Activated CD8-positive, alpha-beta memory T cell treated with anti-CD3 and anti-CD28 coated beads, Interleukin-2, amount 10 ng/mL, durations not matched to agents 7 days and 5 days (primary cell): ENCODE measurements at regions not wholly inside any gene's neighbourhood (a gene's known extent, or its start where the extent isn't known, plus 50 kb on each side); places are given as distances from the start of the nearest gene placed in this dataset.
A peak's percentile ranks its signal among the peaks of the same experiment; 100 is the strongest.
"Not testable (repeated sequence)": the region's sequence is repeated elsewhere in the genome, so short reads cannot be mapped to it uniquely, and the experiment has no call there.

ENCODE experiments used
- ATAC-seq: fragments of 150-1000 bp; cut with Tn5 transposase; one replicate; pipeline ENCODE4 v1.10.0; 2021; ENCODE audit warnings: moderate library complexity
- CTCF ChIA-PET: fragments of 350-600 bp; sonication (Branson Sonifier 250); formaldehyde crosslinking; loops from one replicate; lab custom pipeline; 2021; ENCODE audit warnings: antibody characterized with exemption; lab: Charles Lee
- DNase-seq: peaks from one replicate; pipeline ENCODE4 v3.0.0-alpha.2; 2020
- H3K27ac Mint-ChIP-seq: one replicate; pipeline ENCODE4 v1.8.0; 2021; ENCODE audit warnings: mild to moderate bottlenecking, mixed read lengths
- H3K27me3 Mint-ChIP-seq: one replicate; pipeline ENCODE4 v1.8.0; 2021; ENCODE audit warnings: mixed read lengths
- H3K36me3 Mint-ChIP-seq: one replicate; pipeline ENCODE4 v1.8.0; 2021; ENCODE audit warnings: mild to moderate bottlenecking, mixed read lengths
- H3K4me1 Mint-ChIP-seq: one replicate; pipeline ENCODE4 v1.8.0; 2021; ENCODE audit warnings: mixed read lengths
- H3K4me3 Mint-ChIP-seq: one replicate; pipeline ENCODE4 v1.8.0; 2021; ENCODE audit warnings: mild to moderate bottlenecking, moderate library complexity, mixed read lengths
- H3K9me3 Mint-ChIP-seq: one replicate; pipeline ENCODE4 v1.8.0; 2022; ENCODE audit warnings: low read depth, mixed read lengths

DNA sequence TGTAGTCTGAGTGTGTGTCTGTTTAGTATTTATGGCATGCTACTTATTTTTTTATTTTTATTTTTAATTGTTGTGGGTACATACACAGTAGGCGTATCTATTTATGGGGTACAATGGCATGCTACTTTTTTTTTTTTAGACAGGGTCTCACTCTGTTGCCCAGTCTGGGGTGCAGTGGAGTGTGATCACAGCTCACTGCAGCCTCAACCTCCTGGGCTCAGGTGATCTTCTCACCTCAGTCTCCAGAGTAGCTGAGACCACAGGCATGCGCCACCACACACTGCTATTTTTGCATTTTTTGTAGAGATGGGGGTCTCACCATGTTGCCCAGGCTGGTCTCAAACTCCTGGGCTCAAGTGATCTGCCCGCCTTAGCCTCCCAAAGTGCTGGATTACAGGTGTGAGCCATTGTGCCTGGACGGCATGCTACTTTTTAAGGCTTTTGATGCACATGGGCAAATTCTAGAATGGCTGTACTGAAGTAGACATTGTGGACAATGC is 124.2 kb downstream of the KCNRG start:
- H3K27ac Mint-ChIP-seq = not testable (repeated sequence)

DNA sequence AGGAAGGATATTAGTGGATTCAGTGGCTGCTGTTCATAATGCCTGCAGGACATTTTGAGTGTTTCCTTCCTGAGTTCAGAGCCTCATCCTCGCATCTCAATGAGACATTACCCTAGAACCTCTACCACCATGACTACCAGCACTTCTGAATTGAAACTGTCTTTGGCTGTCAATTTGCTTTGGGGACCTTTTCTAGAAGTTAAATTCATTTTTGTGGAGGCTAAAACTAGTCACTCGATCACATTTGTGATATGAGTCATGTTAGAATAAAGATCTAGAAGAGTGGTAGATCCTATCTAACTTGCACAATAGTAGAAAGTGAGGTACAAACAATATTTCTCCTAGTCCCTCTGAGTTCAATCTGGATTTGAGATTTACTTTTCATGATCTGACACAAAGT is 124.9 kb downstream of the KCNRG start:
- H3K27ac Mint-ChIP-seq = no peak overlapping the region
- ATAC-seq = peak; percentile 36
- H3K9me3 Mint-ChIP-seq = no peaks in the 10 kb centered on the region
- H3K36me3 Mint-ChIP-seq = peaks cover 1% of the 10 kb centered on the region
- peaks cover 9% of the 10 kb centered on the region for H3K4me1 Mint-ChIP-seq
- no peak for DNase-seq
- H3K27me3 Mint-ChIP-seq = peaks cover 46% of the 10 kb centered on the region
- CTCF ChIA-PET = interaction anchor here (1.4 kb wide), 1 partner anchor 9 kb away, joined by 4 read pairs; no protein-coding TSS in a partner anchor
- H3K4me3 Mint-ChIP-seq = no peak overlapping the region

More for the DNA sequence above, 124.2 kb downstream of the KCNRG start:
- H3K27me3 Mint-ChIP-seq = peaks cover 53% of the 10 kb centered on the region
- ATAC-seq, H3K9me3 Mint-ChIP-seq, H3K4me1 Mint-ChIP-seq, H3K36me3 Mint-ChIP-seq, H3K4me3 Mint-ChIP-seq, DNase-seq, CTCF ChIA-PET: not testable (repeated sequence)

DNA sequence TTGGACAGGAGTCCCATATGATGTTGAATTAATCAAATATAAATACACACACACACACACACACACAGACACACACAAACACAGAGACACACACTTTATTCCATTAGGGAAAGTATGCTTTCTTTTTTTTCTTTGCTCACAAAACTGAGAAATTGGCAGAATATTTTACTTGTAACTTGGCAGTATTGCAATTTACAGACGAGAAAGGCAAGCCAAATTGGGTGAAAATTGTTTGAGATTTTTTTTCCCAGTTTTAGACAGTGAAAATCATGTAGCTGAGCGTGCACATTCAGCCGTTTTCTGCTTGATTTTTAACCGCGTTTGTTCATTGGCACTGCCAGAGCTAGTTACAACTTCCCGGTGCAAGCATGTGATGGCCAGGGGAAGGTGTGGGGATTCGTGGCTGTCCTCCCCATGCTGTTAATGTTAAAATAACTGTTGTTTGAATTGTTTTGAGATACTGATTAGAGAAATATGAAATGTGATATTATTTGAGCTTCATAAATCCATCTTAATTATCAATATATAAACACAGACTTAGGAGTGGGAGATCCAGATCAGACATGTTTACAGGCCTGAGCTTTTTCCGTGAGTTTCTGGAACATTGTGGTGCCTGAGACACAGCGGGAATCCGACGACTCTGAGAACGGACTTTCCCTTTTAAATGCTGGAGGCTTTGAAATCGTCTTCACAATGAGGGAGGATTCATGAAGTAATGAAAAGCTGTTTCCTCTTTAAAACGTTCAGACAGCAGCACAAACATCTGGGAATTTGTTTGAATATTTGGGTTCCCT is 125.5 kb downstream of the KCNRG start:
- Mint-ChIP-seq H3K27me3 (peaks cover 43% of the 10 kb centered on the region), H3K27ac (no peak overlapping the region), H3K9me3 (no peaks in the 10 kb centered on the region)

DNA sequence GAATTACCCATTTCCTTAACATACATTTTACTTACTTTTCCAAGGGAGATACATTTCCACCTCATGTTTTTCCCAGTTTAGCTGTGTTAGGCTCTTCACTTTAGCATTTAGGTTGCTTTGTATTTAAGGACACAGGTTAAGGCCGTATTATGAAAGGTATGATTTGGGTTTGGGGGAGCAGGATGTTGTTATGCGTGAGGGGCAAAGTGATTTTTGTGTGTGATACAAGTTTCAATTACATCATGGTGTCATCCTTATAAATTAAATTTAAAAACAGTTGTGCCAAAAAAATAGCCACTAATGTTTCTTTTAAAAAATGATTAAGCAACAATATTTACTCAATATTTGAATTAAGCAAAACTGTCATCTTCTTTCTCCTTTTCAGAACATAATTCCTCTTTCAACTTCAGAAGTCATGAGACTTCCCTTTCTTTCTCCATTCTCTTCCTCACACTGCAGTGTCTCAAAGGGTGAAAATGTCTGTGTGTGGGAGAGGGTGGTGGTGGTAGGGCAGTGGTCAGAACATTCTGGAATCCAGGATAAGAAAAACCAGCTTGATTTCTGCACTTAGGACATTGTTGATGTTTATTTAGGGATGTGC is 126.2 kb downstream of the KCNRG start:
- ATAC-seq (no peak), DNase-seq (no peak)
- H3K9me3 Mint-ChIP-seq = no peaks in the 10 kb centered on the region
- H3K4me3 Mint-ChIP-seq = no peak overlapping the region
- H3K36me3 Mint-ChIP-seq = no peaks in the 10 kb centered on the region
- peaks cover 47% of the 10 kb centered on the region for H3K27me3 Mint-ChIP-seq
- H3K27ac Mint-ChIP-seq = no peak overlapping the region
- CTCF ChIA-PET = interaction anchor here (1.4 kb wide), 1 partner anchor 8 kb away, joined by 4 read pairs; no protein-coding TSS in a partner anchor
- H3K4me1 Mint-ChIP-seq = peaks cover 9% of the 10 kb centered on the region

More for the DNA sequence above, 125.5 kb downstream of the KCNRG start:
- Mint-ChIP-seq H3K4me1 (peaks cover 9% of the 10 kb centered on the region), H3K4me3 (no peak overlapping the region), H3K36me3 (no peaks in the 10 kb centered on the region)
- CTCF ChIA-PET = interaction anchor here (1.4 kb wide), 1 partner anchor 9 kb away, joined by 4 read pairs; no protein-coding TSS in a partner anchor
- DNase-seq (no peak), ATAC-seq (no peak)

DNA sequence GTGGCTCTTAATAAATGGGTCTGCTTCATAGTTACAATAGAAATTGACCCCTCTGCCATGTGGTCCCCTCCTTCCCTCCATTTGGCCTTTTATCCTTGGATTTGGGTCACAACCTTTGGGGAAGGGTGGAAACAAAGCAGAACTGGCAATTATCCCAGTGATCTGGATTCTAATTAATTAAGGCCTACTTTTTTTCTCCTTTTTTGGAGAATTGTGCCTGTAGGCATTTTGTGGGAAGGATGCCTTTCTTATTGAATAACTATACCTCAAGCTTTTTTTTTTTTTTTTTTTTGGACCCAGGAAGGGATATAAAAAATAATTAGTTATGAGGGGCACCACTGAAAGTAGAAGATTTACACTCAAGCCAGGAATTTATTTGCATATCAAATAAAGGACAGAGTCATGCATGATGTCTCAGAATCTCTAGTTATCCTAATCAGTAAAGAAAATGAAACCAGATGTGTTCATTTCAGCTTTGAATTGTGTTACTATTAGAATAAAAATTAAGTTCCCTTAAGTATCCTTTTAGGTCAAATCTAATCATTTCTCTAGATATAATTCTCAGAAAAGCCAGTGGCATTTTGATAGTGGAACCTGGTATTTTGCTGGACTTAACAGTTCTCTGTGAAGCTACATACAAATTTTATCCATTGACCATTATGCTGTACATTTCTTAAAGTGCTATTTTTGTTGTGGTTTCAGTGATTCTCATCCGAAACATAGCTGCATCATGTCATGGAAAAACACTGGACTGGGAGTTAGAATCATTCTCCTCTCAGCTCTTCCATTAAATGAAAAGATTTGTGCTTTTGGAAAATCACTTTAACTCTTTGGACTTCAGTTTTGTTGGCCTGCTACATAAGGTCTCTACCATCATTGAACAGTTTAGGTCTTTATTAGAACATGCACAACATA is 129.3 kb downstream of the KCNRG start:
- no peak overlapping the region for H3K27ac Mint-ChIP-seq
- ATAC-seq (no peak), DNase-seq (no peak)
- CTCF ChIA-PET = no interaction called here
- H3K36me3 Mint-ChIP-seq = no peaks in the 10 kb centered on the region
- H3K4me1 Mint-ChIP-seq = peaks cover 9% of the 10 kb centered on the region
- H3K9me3 Mint-ChIP-seq = no peaks in the 10 kb centered on the region
- peaks cover 56% of the 10 kb centered on the region for H3K27me3 Mint-ChIP-seq
- no peak overlapping the region for H3K4me3 Mint-ChIP-seq

DNA sequence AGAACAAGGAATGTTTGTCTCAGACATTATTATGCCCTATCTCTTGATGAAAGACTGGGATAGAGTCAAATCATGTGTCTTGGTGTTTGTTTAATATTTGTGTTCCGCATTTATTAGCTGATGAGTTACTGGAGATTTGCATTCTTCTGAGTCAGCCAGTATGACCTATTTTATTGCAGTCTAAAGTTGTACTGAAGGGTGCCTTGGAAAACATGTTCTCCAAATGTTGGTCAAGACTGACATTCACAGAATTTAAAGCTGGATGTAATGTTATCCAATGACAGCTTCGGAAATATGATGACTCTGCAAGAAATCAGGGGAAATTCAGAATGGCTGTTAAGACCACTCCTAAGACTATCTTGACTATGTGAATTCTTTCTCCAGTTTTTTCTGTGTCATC is 134.0 kb downstream of the KCNRG start:
- H3K9me3 Mint-ChIP-seq = no peaks in the 10 kb centered on the region

DNA sequence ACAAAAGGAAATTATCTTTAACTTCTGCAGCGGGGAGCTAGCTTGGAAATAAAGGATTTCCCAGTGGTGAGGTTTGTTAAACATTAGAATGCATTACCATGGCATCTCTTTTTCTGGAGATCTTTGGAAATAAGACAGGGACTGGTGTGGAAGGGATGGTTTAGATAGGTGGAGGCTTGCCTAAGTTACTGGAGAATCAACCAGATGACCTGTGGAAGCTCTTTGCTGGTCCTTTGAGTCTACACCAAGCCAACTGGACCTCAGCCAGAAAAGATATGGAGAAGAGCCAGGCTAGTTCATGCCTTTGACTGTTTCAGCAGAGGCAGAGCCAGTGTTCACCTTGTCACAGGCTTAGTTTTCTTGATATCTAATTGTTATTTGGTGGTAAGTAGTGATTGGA is 134.7 kb downstream of the KCNRG start:
- CTCF ChIA-PET = interaction anchor here (1.1 kb wide), 1 partner anchor 9 kb away, joined by 4 read pairs; no protein-coding TSS in a partner anchor
- Mint-ChIP-seq H3K36me3 (peaks cover 1% of the 10 kb centered on the region), H3K4me3 (no peak overlapping the region)

More for the DNA sequence above, 134.0 kb downstream of the KCNRG start:
- ATAC-seq (no peak), DNase-seq (no peak)
- peaks cover 1% of the 10 kb centered on the region for H3K36me3 Mint-ChIP-seq
- peaks cover 24% of the 10 kb centered on the region for H3K4me1 Mint-ChIP-seq
- CTCF ChIA-PET = interaction anchor here (1.1 kb wide), 1 partner anchor 8 kb away, joined by 4 read pairs; no protein-coding TSS in a partner anchor
- H3K27me3 Mint-ChIP-seq = peaks cover 48% of the 10 kb centered on the region
- H3K27ac Mint-ChIP-seq = no peak overlapping the region
- no peak overlapping the region for H3K4me3 Mint-ChIP-seq

DNA sequence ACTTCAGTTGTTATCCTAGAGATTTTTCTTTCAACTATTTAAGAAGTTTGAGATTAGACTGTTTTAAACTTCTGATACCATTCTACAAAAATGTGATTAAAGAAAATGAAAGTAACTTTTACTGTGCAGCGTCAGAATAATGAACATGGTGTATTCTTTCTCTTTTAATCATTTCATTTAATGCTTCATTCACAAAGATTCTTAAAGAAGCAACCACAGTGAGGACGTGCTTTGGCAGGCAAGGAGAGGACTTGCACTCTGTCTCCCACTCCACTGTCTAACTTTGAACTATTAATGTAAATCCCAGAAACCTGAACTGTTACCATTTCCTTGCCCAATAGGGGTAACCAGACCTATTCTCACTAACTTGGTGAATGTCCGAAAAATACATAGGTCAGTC is 137.0 kb downstream of the KCNRG start:
- H3K27me3 Mint-ChIP-seq = peaks cover 43% of the 10 kb centered on the region
- peak overlapping the region; percentile 68 for H3K27ac Mint-ChIP-seq
- ATAC-seq (peak; percentile 16), DNase-seq (no peak)
- H3K9me3 Mint-ChIP-seq = no peaks in the 10 kb centered on the region
- peak overlapping the region; percentile 62 for H3K4me3 Mint-ChIP-seq
- peaks cover 1% of the 10 kb centered on the region for H3K36me3 Mint-ChIP-seq
- CTCF ChIA-PET = interaction anchor here (0.7 to 1.2 kb wide), 3 partner anchors 20 to 216 kb away, joined by 3 to 5 read pairs (median 3); partner anchors contain the start of gene SPRYD7
- peaks cover 24% of the 10 kb centered on the region for H3K4me1 Mint-ChIP-seq

More for the DNA sequence above, 134.7 kb downstream of the KCNRG start:
- peaks cover 48% of the 10 kb centered on the region for H3K27me3 Mint-ChIP-seq
- no peak for ATAC-seq
- no peak for DNase-seq
- peaks cover 24% of the 10 kb centered on the region for H3K4me1 Mint-ChIP-seq
- no peaks in the 10 kb centered on the region for H3K9me3 Mint-ChIP-seq
- no peak overlapping the region for H3K27ac Mint-ChIP-seq

DNA sequence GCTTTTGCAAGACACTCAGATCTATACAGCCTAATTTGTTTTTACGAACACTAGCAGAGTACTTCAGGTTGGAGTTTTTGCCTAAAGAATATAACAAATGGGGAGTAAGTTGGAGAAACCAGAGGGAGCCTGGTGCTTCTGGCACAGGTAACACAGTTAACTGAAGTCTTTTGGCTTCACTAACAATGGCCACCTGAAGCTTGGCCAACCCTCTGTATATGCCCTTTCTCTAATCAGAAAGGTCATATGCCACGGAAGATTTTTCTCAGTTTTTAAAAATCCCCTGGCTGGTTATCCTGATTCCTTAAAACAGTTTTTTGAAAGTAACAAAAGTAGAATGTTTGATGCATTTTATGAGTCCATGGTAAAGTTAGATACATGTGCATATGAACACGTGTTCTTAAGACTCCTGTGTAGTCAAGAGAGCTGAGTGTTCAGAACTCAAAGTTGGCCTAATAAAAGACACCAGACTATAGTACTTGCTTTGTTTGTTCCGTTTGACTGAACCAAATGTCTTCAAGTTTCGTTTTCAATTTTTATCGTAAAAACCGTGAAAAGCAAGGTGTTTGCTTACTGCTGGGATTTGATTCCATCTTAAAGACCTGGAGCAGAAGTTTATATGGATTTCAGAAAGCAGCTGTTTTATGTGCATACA is 137.5 kb downstream of the KCNRG start:
- Mint-ChIP-seq H3K4me3 (peak overlapping the region; percentile 62), H3K9me3 (no peaks in the 10 kb centered on the region), H3K27me3 (peaks cover 38% of the 10 kb centered on the region), H3K27ac (peak overlapping the region; percentile 68), H3K4me1 (peaks cover 24% of the 10 kb centered on the region), H3K36me3 (peaks cover 1% of the 10 kb centered on the region)
- ATAC-seq (peak; percentile 66), DNase-seq (no peak)
- CTCF ChIA-PET = interaction anchor here (0.7 to 1.2 kb wide), 3 partner anchors 21 to 217 kb away, joined by 3 to 5 read pairs (median 3); partner anchors contain the start of gene SPRYD7

DNA sequence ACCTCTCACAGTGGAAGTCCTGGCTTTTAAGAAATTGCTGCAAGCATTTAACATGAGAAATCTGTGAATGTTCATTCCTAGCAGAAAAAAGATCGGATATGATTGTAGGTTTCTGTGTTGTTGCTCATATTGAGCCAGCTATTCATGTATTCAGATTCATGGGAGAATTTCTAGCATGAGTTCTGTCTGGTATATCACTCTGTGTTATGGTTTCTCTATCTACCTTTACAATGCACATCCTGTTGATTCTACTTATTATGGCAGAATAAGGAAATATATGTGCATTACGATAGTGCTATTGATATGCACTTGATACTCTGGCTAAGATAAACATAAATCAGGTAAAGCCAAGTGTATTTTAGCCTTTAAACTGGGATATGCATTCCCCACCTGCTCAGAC is 138.2 kb downstream of the KCNRG start:
- Mint-ChIP-seq H3K36me3 (peaks cover 1% of the 10 kb centered on the region), H3K27ac (peak overlapping the region; percentile 40), H3K4me1 (peaks cover 24% of the 10 kb centered on the region), H3K4me3 (peak overlapping the region; percentile 43), H3K27me3 (peaks cover 34% of the 10 kb centered on the region), H3K9me3 (no peaks in the 10 kb centered on the region)
- DNase-seq = no peak
- CTCF ChIA-PET = interaction anchor here (1.0 to 1.2 kb wide), 2 partner anchors 21 to 69 kb away, joined by 3 to 5 read pairs; no protein-coding TSS in a partner anchor
- ATAC-seq = peak; percentile 6

DNA sequence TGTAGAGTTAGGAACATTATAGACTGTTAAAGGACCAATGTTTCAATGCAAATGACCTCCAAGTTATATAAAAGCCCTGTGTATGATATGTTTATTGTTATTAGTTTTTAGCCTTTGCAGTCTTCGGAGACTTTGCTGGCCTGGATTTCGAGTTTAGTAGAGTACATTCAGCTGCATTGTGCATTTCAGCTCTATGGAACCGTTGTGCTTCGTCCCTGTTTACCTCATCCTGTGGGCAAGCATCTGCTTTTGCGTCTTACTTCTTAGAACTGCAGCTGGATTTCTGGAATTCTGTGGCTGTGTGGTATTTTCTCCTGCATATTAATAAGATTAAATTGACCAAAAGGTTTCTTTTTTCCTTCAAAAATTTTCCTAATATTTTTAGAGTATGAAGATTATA is 138.6 kb downstream of the KCNRG start:
- Mint-ChIP-seq H3K27me3 (peaks cover 32% of the 10 kb centered on the region), H3K9me3 (no peaks in the 10 kb centered on the region), H3K4me3 (no peak overlapping the region), H3K4me1 (peaks cover 24% of the 10 kb centered on the region), H3K27ac (peak overlapping the region; percentile 40), H3K36me3 (peaks cover 1% of the 10 kb centered on the region)
- CTCF ChIA-PET = no interaction called here
- no peak for DNase-seq
- ATAC-seq = no peak

DNA sequence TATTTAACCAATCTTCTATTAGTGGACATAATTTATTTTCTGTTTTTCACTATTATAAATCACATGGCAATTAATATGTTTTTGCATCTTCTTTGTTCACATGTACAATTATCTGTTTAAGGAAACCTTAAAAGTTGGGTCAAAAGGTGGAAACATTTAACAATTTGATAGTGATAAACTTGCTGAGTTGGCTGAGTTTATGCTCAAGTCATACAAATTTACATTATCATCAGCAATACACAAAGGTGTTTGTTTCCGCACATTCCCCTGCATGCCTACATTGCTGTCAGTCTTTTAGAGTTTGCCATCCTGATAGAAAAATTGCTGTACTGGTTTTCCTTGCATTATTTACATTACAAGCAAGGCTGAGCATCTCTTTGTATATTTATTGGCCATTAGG is 139.5 kb downstream of the KCNRG start:
- CTCF ChIA-PET = no interaction called here
- H3K27me3 Mint-ChIP-seq = peaks cover 32% of the 10 kb centered on the region
- peaks cover 1% of the 10 kb centered on the region for H3K36me3 Mint-ChIP-seq
- DNase-seq (no peak), ATAC-seq (no peak)
- peaks cover 24% of the 10 kb centered on the region for H3K4me1 Mint-ChIP-seq
- H3K4me3 Mint-ChIP-seq = no peak overlapping the region
- H3K9me3 Mint-ChIP-seq = no peaks in the 10 kb centered on the region
- H3K27ac Mint-ChIP-seq = no peak overlapping the region
